PC-9 (cell line): ENCODE measurements at regions not wholly inside any gene's neighbourhood (a gene's known extent, or its start where the extent isn't known, plus 50 kb on each side); places are given as distances from the start of the nearest gene placed in this dataset.

Source experiments
- CTCF ChIP-seq: fragments of 200-600 bp; sonication (generic); conservative IDR thresholded peaks from 2 replicates; pipeline ENCODE4 v1.6.1; 2017; ENCODE audit warnings: mixed run types, antibody characterized with exemption, mild to moderate bottlenecking, moderate library complexity
- EZH2 ChIP-seq: fragments of 200-600 bp; sonication (generic); IDR thresholded peaks from 2 replicates; pipeline ENCODE4 v1.8.0; 2017; ENCODE audit warnings: antibody characterized with exemption, low read depth

GRCh38 chr5:165202519-165202910 is 1697.1 kb downstream of the MAT2B start:
- TF ChIP-seq CTCF (no peak), EZH2 (no peak)
